Coronary artery (tissue), 2 donors: ENCODE measurements at regions not wholly inside any gene's neighbourhood (a gene's known extent, or its start where the extent isn't known, plus 50 kb on each side); places are given as distances from the start of the nearest gene placed in this dataset.
"Not testable (repeated sequence)": the region's sequence is repeated elsewhere in the genome, so short reads cannot be mapped to it uniquely, and the experiment has no call there.

Experiments
- DNase-seq: peaks from one replicate; pipeline ENCODE4 v3.0.0-alpha.2; 2017; ENCODE audit warnings: low spot score
- H3K27ac ChIP-seq, 2 donors: fragments of 200-600 bp; sonication (generic); one replicate each; pipeline ENCODE4 v1.5.1; 2016 to 2019
- H3K4me3 ChIP-seq: fragments of 200-600 bp; sonication (generic); 2 replicates; pipeline ENCODE4 v1.5.1; 2016; ENCODE audit warnings: mild to moderate bottlenecking, moderate library complexity
- CTCF ChIP-seq: fragments of 200-600 bp; sonication (generic); IDR thresholded peaks from one replicate; pipeline ENCODE4 v1.5.1; 2019; ENCODE audit warnings: antibody characterized with exemption

GRCh38 chr17:63222655-63223054 is 223.5 kb downstream of the CYB561 start:
- Histone ChIP-seq H3K27ac (no peak overlapping the region), H3K4me3 (no peak overlapping the region)
- no peak for TF ChIP-seq CTCF
- DNase-seq, result no peak

DNA sequence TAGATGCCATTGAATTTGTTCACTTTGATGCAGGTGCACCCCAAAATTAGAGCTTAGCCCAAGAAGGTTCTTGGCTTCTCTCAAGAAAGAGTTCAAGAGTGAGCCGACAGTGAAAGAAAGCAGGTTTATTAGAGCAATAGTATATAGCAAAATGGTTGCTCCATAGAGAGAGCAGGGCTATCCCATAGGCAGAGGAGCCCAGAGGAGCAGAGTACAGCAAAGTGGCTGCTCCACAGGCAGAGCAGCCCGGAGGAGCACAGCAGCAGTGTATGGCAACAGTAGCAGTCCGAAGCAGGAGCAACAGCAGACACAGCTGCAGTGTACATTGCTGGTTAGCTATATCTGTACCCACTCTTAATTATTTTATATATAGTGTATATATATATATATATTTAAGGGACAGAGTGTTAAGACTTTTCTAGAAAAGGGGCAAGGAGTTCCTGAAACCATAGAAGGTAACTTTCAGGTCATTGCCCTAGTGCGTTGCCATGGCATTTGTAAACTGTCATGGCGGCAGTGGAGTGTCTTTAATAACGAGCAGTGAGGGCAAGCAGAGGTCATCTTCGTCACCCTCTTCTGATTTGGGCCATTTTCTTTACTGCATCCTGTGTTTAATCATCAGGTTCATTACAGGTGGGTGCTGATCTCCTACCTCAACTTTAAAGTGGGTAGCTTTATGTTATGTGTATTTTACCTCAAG is 222.7 kb downstream of the CYB561 start:
- no peak for TF ChIP-seq CTCF
- no peak overlapping the region for H3K27ac ChIP-seq
- no peak for DNase-seq
- no peak overlapping the region for H3K4me3 ChIP-seq

DNA sequence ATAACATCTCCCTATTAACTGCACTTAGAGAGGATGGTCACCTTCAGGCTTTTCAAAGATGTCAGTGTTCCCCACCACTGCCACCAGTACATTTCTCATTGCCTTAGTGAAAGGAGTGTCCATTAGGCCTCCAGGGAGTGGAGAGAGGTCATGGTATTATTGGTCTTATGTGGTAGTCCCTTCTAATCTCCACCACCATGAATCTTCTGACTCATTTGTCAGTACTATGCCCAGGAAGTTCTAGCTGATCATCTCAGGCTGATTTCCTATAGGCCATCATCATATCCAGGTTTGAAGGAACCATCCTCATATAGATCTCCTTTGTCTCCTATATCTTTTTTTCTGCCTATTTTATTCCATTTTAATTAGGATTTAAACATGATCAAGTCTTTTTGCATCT is 221.5 kb downstream of the CYB561 start:
- no peak for TF ChIP-seq CTCF
- H3K4me3 ChIP-seq, result no peak overlapping the region
- H3K27ac ChIP-seq, result no peak overlapping the region
- no peak for DNase-seq

- not testable (repeated sequence) for DNase-seq, H3K27ac ChIP-seq, H3K4me3 ChIP-seq
These were observed 219.4 kb downstream of the CYB561 start for GRCh38 chr17:63226720-63227119.

DNA sequence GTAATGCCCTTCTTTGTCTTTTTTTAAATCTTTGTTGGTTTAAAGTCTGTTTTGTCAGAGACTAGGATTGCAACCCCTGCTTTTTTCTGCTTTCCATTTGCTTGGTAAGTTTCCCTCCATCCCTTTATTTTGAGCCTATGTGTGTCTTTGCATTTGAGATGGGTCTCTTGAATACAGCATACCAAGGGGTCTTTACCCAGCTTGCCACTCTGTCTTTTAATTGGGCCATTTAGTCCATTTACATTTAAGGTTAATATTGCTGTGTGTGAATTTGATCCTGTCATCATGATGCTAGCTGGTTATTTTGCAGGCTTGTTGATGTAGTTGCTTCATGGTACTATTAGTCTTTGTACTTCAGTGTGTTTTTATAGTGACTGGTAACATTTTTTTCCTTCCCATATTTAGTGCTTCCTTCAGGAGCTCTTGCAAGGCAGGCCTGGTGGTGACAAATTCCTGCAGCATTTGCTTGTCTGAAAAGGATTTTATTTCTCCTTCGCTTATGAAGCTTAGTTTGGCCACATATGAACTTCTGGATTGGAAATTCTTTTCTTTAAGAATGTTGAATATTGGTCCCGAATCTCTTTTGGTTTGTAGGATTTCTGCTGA is 215.0 kb downstream of the CYB561 start:
- not testable (repeated sequence) for DNase-seq, H3K4me3 ChIP-seq, H3K27ac ChIP-seq

DNA sequence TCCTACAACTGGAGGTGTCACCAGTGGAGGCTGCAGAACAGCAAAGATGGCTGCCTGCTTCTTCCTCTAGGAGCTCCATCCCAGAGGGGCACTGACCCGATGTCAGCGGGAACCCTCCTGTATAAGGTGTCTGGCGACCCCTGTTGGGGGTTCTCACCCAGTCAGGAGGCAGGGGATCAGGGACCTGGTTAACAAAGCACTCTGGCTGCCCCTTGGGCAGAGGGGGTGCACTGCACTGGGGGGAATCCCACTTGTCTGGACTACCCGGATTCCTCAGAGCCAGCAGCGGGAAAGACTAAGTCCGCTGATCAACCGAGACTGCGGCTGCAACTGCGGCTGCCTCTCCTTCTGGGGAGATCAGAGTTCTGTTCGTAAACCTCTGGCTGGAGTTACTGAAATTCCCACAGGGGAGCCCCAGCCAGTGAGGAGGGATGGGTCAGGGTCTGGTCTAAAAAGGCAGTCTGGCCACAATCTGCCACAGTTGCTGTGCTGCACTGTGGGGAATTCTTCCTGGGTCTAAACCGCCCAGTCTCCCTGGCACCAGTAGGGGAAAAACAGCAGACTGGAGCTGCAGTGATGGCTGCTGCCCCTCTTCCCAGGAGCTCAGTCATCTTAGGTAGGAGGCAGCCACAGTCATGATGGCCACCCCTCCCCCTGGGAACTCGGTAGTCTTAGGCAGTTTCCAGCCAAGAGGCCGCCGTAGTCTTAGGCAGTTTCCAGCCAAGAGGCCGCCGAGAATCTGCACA is 213.4 kb downstream of the CYB561 start:
- H3K27ac ChIP-seq, result no peak overlapping the region
- no peak for TF ChIP-seq CTCF
- DNase-seq, result no peak

GRCh38 chr17:63240106-63240505 is 206.0 kb downstream of the CYB561 start:
- no peak for TF ChIP-seq CTCF
- H3K4me3 ChIP-seq, result no peak overlapping the region
- DNase-seq, result no peak
- H3K27ac ChIP-seq, result no peak overlapping the region

More for the DNA sequence above, 213.4 kb downstream of the CYB561 start:
- no peak overlapping the region for H3K4me3 ChIP-seq

- no peak for DNase-seq
- no peak overlapping the region for H3K27ac ChIP-seq
- no peak overlapping the region for H3K4me3 ChIP-seq
- TF ChIP-seq CTCF, result no peak
These were observed 199.8 kb downstream of the CYB561 start for GRCh38 chr17:63246344-63246743.
